Stimulated activated CD8-positive, alpha-beta memory T cell treated with anti-CD3 and anti-CD28 coated beads, Interleukin-2, amount 100 ng/mL, for 1 hour (primary cell): ENCODE measurements at regions not wholly inside any gene's neighbourhood (a gene's known extent, or its start where the extent isn't known, plus 50 kb on each side); places are given as distances from the start of the nearest gene placed in this dataset.

ENCODE experiments used
- DNase-seq, 2 donors: peaks; one replicate each; pipeline ENCODE4 v3.0.0-alpha.2; 2020; ENCODE audit warnings: low read depth in 2 of 2

- no peak for DNase-seq
Measured at GRCh38 chr9:106653213-106653612, 209.8 kb upstream of the ZNF462 start.

- DNase-seq: no peak
Measured at GRCh38 chr9:106655966-106656365, 207.0 kb upstream of the ZNF462 start.

- no peak for DNase-seq
Measured at GRCh38 chr9:106657926-106658325, 205.0 kb upstream of the ZNF462 start.

- DNase-seq: no peak
Measured at GRCh38 chr9:106668534-106668933, 194.4 kb upstream of the ZNF462 start.

GRCh38 chr9:106669835-106670234 is 193.1 kb upstream of the ZNF462 start:
- no peak for DNase-seq

- no peak for DNase-seq
Measured at GRCh38 chr9:106670418-106670817, 192.5 kb upstream of the ZNF462 start.

- DNase-seq: no peak
Measured at GRCh38 chr9:106675780-106676179, 187.2 kb upstream of the ZNF462 start.

GRCh38 chr9:106677374-106677773 is 185.6 kb upstream of the ZNF462 start:
- no peak for DNase-seq

- no peak for DNase-seq
Measured at GRCh38 chr9:106677830-106678229, 185.1 kb upstream of the ZNF462 start.

- DNase-seq: no peak
Measured at GRCh38 chr9:106678273-106678672, 184.7 kb upstream of the ZNF462 start.

- no peak for DNase-seq
Measured at GRCh38 chr9:106682420-106682819, 180.5 kb upstream of the ZNF462 start.

- DNase-seq: no peak
Measured at GRCh38 chr9:106683454-106683853, 179.5 kb upstream of the ZNF462 start.

GRCh38 chr9:106684940-106685695 is 177.8 kb upstream of the ZNF462 start:
- no peak for DNase-seq

GRCh38 chr9:106689089-106689488 is 173.9 kb upstream of the ZNF462 start:
- no peak for DNase-seq

GRCh38 chr9:106691627-106692026 is 171.3 kb upstream of the ZNF462 start:
- no peak for DNase-seq

- DNase-seq: no peak
Measured at GRCh38 chr9:106693558-106693957, 169.4 kb upstream of the ZNF462 start.

GRCh38 chr9:106696804-106697203 is 166.2 kb upstream of the ZNF462 start:
- no peak for DNase-seq

- DNase-seq: no peak
Measured at GRCh38 chr9:106697390-106697749, 165.6 kb upstream of the ZNF462 start.

- DNase-seq: no peak
Measured at GRCh38 chr9:106697750-106698502, 165.0 kb upstream of the ZNF462 start.

GRCh38 chr9:106700676-106701075 is 162.3 kb upstream of the ZNF462 start:
- DNase-seq: no peak

- no peak for DNase-seq
Measured at GRCh38 chr9:106701611-106702010, 161.4 kb upstream of the ZNF462 start.

GRCh38 chr9:106704056-106704615 is 158.8 kb upstream of the ZNF462 start:
- DNase-seq: no peak

GRCh38 chr9:106707291-106707690 is 155.7 kb upstream of the ZNF462 start:
- DNase-seq: no peak
